ENCODE measurements at regions not wholly inside any gene's neighbourhood (a gene's known extent, or its start where the extent isn't known, plus 50 kb on each side); places are given as distances from the start of the nearest gene placed in this dataset.

DNA sequence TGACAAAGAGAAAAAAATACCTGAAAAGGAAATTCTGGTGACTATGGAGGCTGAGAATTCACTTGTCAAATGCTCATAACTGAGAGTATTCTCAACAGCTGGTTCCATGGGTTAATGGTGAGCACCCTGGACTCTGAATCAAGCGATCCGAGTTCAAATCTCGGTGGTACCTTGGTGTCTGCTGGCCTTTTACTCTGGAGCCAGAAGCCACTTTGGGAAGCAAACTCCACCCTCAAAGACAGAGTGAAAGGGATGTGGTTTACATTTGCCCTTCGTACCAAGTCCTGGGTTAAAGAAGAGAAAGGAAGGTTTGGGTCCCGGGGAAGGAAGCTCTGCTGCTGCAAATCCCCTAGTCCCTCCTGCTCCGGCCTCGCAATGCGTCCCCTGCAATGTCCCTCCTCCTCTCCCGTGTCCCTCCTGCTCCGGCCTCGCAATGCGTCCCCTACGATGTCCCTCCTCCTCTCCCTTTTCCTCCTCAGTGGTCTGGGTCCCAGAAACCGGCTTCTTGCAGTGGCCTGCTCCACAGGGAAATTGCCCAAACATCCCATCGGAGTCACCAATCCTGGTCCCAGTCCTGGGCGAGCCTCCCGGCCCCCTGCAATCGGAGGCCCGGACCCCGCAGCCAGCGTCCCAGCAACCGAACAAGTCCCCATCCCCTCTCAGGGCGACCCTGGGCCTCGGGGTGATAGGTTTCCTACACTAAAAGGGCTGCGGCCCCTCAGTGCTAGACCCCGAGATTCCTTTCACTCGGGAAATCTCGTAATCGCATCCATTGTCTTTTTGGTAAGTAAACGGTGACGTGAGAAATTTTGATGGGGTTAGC lies 129.4 kb downstream of the PPIAL4G start:
- Histone ChIP-seq H3K27ac (ENCODE audit: control insufficient read depth, insufficient read depth) (no peak overlapping the region), H3K9ac (ENCODE audit: control insufficient read depth, insufficient read depth, low read length) (no peak overlapping the region), H3K4me2 (ENCODE audit: control insufficient read depth, insufficient read depth) (no peak overlapping the region), H3K36me3 (ENCODE audit: control insufficient read depth in 2 of 2, insufficient read depth in 2 of 2, low read length in 1 of 2) (no peaks in the 10 kb centered on the region), H2AFZ (ENCODE audit: control insufficient read depth, low read depth, low read length) (no peak overlapping the region), H3K4me1 (ENCODE audit: control insufficient read depth, insufficient read depth, low read length) (no peaks in the 10 kb centered on the region), H3K79me2 (ENCODE audit: control insufficient read depth, insufficient read depth, low read length) (no peaks in the 10 kb centered on the region), H3K4me3 (no peak overlapping the region), H4K20me1 (ENCODE audit: control insufficient read depth, insufficient read depth) (no peaks in the 10 kb centered on the region), H3K9me3 (replicated peaks; ENCODE audit: control insufficient read depth, insufficient read depth, low read length) (no peaks in the 10 kb centered on the region), H3K27me3 (replicated peaks in 1 of 2; ENCODE audit: control insufficient read depth in 2 of 2, insufficient read depth in 2 of 2, low read length in 1 of 2) (peaks cover 5 to 8% of the 10 kb centered on the region in 2 experiments; a peak in 2 of 4 replicates)
- ChIA-PET SMC1A (ENCODE audit: uncharacterized antibody, unreplicated experiment) (no interaction called here), POLR2A (no interaction called here), RAD21 (ENCODE audit: unreplicated experiment) (no interaction called here), CTCF (no interaction called here)
- peak; percentile 41 for FAIRE-seq
- peak; percentile 26; the same call in 2 of the 3 replicates for ATAC-seq
- TF ChIP-seq, protein P1, sequence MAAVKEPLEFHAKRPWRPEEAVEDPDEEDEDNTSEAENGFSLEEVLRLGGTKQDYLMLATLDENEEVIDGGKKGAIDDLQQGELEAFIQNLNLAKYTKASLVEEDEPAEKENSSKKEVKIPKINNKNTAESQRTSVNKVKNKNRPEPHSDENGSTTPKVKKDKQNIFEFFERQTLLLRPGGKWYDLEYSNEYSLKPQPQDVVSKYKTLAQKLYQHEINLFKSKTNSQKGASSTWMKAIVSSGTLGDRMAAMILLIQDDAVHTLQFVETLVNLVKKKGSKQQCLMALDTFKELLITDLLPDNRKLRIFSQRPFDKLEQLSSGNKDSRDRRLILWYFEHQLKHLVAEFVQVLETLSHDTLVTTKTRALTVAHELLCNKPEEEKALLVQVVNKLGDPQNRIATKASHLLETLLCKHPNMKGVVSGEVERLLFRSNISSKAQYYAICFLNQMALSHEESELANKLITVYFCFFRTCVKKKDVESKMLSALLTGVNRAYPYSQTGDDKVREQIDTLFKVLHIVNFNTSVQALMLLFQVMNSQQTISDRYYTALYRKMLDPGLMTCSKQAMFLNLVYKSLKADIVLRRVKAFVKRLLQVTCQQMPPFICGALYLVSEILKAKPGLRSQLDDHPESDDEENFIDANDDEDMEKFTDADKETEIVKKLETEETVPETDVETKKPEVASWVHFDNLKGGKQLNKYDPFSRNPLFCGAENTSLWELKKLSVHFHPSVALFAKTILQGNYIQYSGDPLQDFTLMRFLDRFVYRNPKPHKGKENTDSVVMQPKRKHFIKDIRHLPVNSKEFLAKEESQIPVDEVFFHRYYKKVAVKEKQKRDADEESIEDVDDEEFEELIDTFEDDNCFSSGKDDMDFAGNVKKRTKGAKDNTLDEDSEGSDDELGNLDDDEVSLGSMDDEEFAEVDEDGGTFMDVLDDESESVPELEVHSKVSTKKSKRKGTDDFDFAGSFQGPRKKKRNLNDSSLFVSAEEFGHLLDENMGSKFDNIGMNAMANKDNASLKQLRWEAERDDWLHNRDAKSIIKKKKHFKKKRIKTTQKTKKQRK (IDR thresholded peaks at IDR 0.05; ENCODE audit: low read depth, low read length): no peak
- TF ChIP-seq POLR2A (IDR thresholded peaks at IDR 0.05; ENCODE audit: low read depth, low read length) (no peak), ZNF24 (IDR thresholded peaks at IDR 0.05) (peak; percentile 55; the same call in 1 of the 2 replicates), STAT3 (IDR thresholded peaks at IDR 0.05; ENCODE audit: low read depth, low read length) (no peak), SMC3 (IDR thresholded peaks at IDR 0.05; ENCODE audit: borderline replicate concordance, low read length) (no peak)
- intact Hi-C loops (cut with micrococcal nuclease; ENCODE audit: unreplicated experiment) (no loop called here), in situ Hi-C loops (cut with MboI) (no loop called here)
- BruUV-seq (replicated peaks): no TSS peak
- 56% methylated on average over 31 of the region's 31 CpGs for WGBS (ENCODE audit: insufficient coverage, insufficient replicate concordance, low lambda C conversion rate, missing lambda C conversion rate)
- DNase-seq (ENCODE audit: low read depth, low spot score): no peak
